CD1c-positive myeloid dendritic cell (primary cell): ENCODE measurements at regions not wholly inside any gene's neighbourhood (a gene's known extent, or its start where the extent isn't known, plus 50 kb on each side); places are given as distances from the start of the nearest gene placed in this dataset.
"Not testable (repeated sequence)": the region's sequence is repeated elsewhere in the genome, so short reads cannot be mapped to it uniquely, and the experiment has no call there.

Experiments
- DNase-seq: peaks from one replicate; pipeline ENCODE4 v3.0.0-alpha.2; 2016; ENCODE audit errors: extremely low spot score

GRCh38 chr5:173423452-173424117, 95.4 kb upstream of the STC2 start:
- no peak for DNase-seq

GRCh38 chr5:173420108-173420507, 91.9 kb upstream of the STC2 start:
- no peak for DNase-seq

DNA sequence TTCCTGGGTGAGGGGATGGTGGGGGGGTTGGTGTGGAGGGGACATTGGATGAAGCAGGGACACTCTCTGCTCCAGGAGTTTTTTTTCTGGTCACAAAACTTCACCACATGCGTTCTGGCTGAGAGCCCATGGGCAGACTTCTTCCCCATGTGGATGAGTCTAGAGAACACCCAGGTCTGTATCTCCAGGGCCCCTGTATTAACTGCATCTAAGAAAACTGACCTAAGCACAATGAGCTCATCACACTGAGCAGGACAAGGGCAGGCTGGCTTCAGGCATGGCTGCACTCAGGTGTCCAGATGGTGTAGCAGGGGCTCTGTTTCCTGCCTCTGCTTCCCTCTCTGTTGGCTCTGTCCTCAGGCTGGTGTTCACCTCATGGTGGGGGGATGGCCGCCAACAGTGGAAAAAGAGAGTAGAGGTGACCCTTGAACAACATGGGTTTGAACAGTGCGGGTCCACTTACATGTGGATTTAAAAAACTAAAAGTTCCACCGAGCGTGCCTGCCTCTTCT, 85.3 kb upstream of the STC2 start:
- DNase-seq: no peak

DNA sequence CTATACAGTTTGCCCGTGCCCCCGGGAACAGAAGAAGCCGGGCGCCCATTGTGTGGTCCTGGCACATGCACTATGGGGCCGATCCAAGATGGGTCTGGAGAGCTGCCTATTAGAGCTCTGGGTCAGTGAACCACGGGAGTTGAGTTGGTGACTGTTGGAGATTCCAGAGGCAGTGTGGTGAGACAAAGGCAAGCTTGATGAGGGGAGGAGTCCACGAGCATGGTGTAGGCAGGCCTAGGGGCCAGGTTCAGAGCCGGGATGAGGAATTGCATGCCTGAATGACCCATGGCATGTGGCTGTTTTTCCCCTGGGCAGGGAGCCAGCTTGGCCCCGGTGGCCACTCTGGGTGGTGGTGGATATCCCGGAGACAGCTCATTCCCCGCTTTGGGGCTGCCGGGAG, 84.4 kb upstream of the STC2 start:
- DNase-seq: no peak

GRCh38 chr5:173411791-173412555, 83.8 kb upstream of the STC2 start:
- no peak for DNase-seq

- DNase-seq: no peak
These were observed 82.4 kb upstream of the STC2 start for GRCh38 chr5:173410459-173411233.

DNA sequence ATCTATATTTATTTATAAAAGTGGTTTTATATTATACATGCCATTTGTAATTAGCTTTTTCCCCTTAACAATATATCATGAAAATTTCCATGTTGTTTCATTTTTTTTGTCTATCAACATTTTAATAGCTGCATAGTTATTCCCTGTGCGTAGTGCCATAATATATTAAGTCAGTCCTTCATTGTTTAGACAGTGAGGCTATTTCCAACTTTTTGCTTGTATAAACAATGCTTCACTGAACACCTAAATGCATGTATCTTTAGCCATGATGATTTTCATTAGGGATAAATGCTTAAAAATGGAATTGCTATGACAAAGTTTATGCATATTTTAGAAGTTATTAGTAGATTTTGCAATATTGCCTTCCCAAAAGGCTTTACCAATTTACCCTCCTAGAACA, 80.7 kb upstream of the STC2 start:
- DNase-seq: no peak

DNA sequence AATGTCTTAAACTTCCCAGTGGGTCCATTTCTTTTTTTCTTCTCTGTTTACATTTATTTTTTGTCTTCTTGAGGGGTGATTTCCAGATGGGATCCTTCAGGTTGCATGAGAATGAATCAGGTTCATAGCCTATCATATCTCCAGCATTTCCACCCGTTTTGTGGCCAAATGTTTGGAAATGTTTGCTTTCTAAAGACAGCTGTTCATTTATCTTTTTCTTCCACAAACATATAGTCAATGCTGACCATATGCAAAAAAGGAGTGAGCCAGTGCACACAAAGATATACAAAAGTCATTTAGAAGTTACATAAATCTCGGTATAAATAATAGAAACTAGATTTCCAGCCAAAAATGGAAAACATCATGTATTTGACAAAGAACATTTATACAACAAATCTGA, 71.6 kb upstream of the STC2 start:
- DNase-seq: no peak

DNA sequence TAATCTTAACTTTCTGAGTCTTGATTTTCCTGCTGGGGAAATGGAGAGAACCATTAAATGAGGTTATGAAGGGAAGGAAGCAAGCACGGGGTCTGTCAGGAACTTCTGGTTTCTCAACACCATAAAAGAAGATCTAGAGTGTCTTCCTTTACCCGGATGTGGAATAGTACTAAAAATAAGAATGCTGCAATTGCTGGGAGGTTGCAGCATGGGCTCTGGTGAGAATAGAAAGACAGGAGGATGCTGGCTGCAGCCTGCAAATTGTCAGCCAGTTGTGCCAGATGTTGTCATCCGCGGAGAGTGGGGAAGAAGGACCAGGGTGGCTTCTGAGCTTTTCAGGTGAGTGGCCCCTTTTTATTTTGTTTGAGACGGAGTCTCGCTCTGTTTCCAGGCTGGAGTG, 69.3 kb upstream of the STC2 start:
- DNase-seq: no peak

DNA sequence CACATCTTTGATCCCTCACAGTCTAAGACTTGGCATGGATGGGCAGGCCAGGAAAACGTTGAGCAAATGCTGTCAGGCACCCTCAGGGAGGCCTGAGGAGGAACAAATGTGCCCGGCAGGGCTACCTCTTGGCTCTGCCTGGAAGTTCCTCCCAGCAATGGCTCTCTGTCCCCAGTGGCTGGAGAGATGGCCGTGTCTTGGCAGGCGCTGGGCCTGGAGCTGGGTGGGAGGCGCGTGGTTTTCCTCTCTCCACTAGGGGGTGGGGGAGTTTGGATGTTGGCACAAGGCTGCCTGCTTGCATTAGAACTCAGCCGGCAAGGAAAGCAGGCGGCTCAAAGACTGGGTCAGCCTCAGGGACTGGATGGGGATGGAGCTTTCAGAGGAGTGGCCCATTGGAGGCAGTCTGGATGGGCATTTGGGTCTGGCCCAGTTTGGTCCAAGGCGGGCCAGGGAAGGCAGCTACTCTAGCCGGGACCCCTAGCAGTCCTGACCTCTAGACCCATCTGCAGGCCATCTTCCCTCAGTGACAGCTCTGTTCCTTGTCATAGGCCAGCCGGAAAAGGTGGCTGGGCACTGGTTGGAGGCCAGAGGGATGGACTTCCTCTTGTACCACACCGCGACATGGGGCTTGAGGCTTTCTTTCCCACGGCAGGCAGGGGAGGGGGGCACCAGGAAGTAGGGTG, 68.2 kb upstream of the STC2 start:
- no peak for DNase-seq

DNA sequence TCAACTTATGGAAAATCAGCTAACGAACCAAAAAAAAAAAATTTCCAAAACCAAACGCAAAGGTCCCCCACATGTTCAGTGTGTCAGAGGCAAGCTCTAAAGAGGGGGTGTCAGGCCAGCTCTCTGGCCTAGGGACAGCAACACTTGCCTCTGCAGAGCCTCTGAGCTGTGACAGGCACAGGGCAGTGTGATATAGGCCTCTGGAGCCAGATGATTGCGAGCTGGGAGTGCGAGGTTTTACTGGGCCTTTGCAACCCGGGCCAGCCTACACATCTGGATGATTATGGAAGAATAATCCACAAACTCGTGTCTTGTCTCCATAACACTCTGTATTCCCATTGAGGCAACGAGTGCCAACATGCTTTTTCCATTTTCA, 67.7 kb upstream of the STC2 start:
- DNase-seq: no peak

DNA sequence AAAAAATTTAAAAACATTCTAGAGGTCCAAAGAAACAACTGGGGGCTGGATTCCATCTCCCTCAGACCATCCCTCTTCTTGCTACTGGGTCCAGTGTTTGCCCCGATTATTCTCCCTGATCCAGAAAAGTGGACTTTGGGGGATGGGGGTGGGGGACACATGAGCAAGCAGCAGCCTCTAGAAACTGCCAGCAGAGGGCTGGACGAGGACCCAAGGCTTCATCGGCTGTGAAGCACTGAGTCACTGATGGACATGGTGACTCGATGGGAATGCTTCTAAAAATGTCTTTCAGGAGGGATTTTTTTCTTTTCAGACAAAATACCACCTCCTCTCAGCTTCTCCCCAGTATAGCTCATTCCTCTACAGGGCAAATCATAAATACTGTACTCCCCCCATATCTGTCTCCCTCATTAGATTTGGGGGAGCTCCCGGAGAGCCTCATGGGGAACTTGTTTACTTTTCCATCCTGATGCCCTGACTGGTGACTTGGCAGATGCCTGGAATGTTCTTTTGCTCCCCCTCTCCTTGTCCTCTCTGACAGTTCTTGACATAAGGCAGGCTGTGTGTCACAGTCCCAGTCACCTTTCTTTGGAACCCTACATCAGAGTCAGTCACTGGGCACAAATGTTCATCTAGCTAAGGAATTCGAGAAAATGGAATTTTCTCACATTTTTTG, 67.2 kb upstream of the STC2 start:
- DNase-seq: no peak

DNA sequence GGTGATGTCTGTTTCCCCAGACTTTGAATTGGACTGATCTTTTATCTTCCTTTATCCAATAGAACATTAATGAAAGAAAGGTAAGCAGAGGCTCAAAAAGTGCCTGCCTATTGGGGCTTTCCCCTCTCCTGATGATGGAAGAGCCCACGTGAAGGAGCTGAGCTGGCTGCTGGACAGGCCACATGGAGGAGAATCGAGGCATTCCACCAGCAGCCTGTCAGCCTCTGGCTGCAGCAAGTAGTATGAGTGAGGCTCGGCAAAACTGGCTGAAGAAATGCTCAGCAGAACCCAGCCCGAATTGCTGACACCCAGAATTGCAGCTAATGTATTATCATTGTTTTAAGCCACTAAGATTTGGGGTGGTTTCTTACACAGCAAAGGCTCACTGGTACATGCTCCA, 66.5 kb upstream of the STC2 start:
- no peak for DNase-seq

GRCh38 chr5:173392172-173392571, 64.0 kb upstream of the STC2 start:
- no peak for DNase-seq

DNA sequence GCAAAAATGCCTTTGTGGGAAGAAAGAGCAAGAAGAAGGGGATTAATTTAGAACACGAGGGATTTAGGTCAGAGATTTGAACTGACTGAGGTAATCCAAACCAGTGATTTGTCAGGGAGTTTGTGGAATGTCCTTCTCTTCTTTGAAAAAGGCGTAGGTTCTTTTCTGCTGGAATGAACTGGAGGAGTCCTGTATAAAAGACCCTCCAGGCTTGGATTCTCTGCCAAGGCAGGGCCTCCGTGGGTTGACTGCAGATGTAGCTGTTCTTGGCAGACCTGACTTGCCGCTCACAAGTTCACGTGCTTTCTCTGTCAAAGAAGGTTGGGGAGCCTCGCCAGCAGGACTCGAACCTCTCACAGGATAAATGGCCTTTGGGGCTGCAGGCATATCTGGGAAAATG, 62.8 kb upstream of the STC2 start:
- DNase-seq: no peak

- DNase-seq: not testable (repeated sequence)
These were observed 59.1 kb upstream of the STC2 start for GRCh38 chr5:173387293-173387692.

DNA sequence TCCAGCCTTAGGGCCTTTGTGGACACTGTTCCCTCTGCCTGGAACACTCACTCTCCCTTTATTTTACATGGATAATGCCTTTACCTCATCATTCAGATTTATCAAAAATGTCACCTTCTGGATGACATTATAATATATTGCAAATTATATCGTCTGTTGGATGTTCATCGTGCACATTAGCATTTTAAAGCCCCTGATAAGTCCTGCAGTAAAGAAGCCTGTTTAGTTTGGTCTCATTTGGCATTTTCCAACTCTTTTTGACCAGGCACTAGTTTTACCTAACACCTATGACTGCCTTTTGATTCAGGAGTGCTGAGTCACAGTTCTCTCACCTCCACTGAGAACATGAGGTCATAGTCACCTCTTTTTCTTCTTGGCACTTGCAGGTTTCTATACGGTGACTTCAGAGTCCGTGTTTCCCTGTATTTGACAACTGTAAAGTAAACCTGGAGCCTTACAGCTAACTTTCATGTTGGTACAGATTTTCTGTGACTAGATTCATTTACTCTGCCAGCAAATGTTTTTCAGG, 57.7 kb upstream of the STC2 start:
- no peak for DNase-seq

- DNase-seq: no peak
These were observed 55.5 kb upstream of the STC2 start for GRCh38 chr5:173383711-173384110.

- DNase-seq: no peak
These were observed 50.5 kb upstream of the STC2 start for GRCh38 chr5:173378727-173379126.
